GM13977 (cell line): ENCODE measurements at regions not wholly inside any gene's neighbourhood (a gene's known extent, or its start where the extent isn't known, plus 50 kb on each side); places are given as distances from the start of the nearest gene placed in this dataset.

Source experiments
- DNase-seq: peaks from one replicate; pipeline ENCODE4 v3.0.0; 2012; ENCODE audit warnings: low spot score
- CTCF ChIP-seq: IDR thresholded peaks from 2 replicates; pipeline ENCODE4 v1.5.1; 2012; ENCODE audit warnings: mild to moderate bottlenecking, control low read depth; ENCODE audit not compliant: insufficient read depth; ENCODE audit errors: extremely low read depth, missing control alignments
- in situ Hi-C: fragments of 300-500 bp; cut with MboI; formaldehyde crosslinking; loops from one replicate; pipeline ENCODE4 v1.12.0; 2022; ENCODE audit warnings: low sequenced_read_pairs, low pct_unique_long_range_greater_than_20kb, mixed read lengths, inconsistent platforms; ENCODE audit not compliant: unreplicated experiment

- no peak for TF ChIP-seq CTCF
- DNase-seq, result no peak
- in situ Hi-C loops, result no loop called here
These were observed 197.0 kb downstream of the BMP7 start for GRCh38 chr20:57069442-57069841.

GRCh38 chr20:57070296-57070695, 196.1 kb downstream of the BMP7 start:
- no peak for DNase-seq
- in situ Hi-C loops, result no loop called here
- no peak for TF ChIP-seq CTCF

- TF ChIP-seq CTCF, result no peak
- DNase-seq, result no peak
- in situ Hi-C loops, result no loop called here
These were observed 195.1 kb downstream of the BMP7 start for GRCh38 chr20:57071283-57071731.

- no peak for DNase-seq
- in situ Hi-C loops, result no loop called here
- TF ChIP-seq CTCF, result no peak
These were observed 194.4 kb downstream of the BMP7 start for GRCh38 chr20:57071954-57072583.

- no peak for DNase-seq
- in situ Hi-C loops, result no loop called here
- TF ChIP-seq CTCF, result no peak
These were observed 193.0 kb downstream of the BMP7 start for GRCh38 chr20:57073402-57073801.

GRCh38 chr20:57074386-57074785, 192.1 kb downstream of the BMP7 start:
- in situ Hi-C loops, result no loop called here
- DNase-seq, result no peak
- no peak for TF ChIP-seq CTCF
